GM20000 (cell line): ENCODE measurements at regions not wholly inside any gene's neighbourhood (a gene's known extent, or its start where the extent isn't known, plus 50 kb on each side); places are given as distances from the start of the nearest gene placed in this dataset.

Experiments used
- DNase-seq: peaks from one replicate; pipeline ENCODE4 v3.0.0; 2012; ENCODE audit warnings: low spot score
- TF ChIP-seq, protein P1 (sequence below): IDR thresholded peaks from 2 replicates; pipeline ENCODE4 v1.5.1; 2012; ENCODE audit warnings: mild to moderate bottlenecking, control low read depth; ENCODE audit errors: extremely low read depth, missing control alignments

GRCh38 chr17:56690441-56691291, 97.2 kb downstream of the NOG start:
- TF ChIP-seq, protein P1, sequence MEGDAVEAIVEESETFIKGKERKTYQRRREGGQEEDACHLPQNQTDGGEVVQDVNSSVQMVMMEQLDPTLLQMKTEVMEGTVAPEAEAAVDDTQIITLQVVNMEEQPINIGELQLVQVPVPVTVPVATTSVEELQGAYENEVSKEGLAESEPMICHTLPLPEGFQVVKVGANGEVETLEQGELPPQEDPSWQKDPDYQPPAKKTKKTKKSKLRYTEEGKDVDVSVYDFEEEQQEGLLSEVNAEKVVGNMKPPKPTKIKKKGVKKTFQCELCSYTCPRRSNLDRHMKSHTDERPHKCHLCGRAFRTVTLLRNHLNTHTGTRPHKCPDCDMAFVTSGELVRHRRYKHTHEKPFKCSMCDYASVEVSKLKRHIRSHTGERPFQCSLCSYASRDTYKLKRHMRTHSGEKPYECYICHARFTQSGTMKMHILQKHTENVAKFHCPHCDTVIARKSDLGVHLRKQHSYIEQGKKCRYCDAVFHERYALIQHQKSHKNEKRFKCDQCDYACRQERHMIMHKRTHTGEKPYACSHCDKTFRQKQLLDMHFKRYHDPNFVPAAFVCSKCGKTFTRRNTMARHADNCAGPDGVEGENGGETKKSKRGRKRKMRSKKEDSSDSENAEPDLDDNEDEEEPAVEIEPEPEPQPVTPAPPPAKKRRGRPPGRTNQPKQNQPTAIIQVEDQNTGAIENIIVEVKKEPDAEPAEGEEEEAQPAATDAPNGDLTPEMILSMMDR, result no peak
- DNase-seq, result no peak

DNA sequence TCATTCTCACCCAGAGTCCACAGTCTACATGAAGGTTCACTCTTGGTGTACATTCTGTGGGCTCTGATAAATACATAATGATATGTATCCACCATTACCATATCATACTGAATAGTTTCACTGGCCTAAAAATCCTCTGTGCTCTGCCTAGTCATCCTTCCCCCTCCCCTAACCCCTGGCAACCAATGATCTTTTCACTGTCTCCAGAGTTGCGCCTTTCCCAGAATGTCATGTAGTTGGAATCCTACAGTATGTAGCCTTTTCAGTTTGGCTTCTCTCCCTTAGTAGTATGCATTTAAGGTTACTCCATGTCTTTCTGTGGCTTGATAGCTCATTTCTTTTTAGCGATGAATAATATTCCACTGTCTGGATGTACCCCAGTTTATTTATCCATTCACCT, 101.3 kb downstream of the NOG start:
- DNase-seq, result no peak
- TF ChIP-seq, protein P1, result no peak

DNA sequence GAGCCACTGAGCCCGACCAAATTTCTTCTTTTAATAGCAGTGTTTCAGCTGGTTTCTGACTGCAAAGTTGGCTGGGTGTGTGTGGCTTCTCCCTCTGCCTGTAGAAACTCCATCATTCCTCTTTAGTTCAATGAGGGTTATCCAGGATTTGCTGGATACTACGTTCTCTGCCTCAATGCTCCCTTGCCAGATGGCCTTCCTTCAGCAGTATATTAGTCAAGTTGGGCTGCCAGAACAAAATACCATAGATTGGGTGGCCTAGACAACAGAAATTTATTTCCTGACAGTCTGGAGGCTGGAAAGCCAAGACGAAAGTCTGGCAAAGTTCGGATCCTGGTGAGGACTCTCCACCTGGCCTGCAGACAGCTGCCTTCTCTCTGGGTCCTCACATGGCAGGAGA, 103.7 kb downstream of the NOG start:
- TF ChIP-seq, protein P1, result no peak
- no peak for DNase-seq

- TF ChIP-seq, protein P1, result no peak
- DNase-seq, result no peak
Measured at GRCh38 chr17:56699186-56699894, 105.8 kb downstream of the NOG start.

DNA sequence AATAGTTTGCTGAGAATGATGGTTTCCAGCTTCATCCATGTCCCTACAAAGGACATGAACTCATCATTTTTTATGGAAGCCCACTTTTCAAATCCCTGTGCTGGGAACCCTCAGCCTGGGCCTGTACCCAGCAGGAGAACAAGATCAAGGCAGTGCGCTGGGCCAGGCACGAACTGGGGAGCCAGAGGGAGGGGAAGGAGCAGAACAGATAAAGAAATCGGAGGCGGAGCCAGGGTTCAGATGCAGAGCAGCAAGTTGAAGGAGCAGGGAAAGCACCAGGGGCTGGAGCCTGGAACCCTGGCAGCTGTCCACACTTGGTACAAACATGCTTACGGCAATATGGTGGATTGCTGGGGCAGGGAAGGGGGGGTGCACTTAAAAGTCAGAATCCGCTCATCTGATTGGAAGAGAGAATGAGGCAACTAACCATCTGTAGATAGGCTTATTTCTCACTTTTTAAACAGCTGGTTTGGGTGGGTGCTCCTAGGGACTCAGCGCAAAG, 107.5 kb downstream of the NOG start:
- DNase-seq, result no peak
- TF ChIP-seq, protein P1, result no peak

DNA sequence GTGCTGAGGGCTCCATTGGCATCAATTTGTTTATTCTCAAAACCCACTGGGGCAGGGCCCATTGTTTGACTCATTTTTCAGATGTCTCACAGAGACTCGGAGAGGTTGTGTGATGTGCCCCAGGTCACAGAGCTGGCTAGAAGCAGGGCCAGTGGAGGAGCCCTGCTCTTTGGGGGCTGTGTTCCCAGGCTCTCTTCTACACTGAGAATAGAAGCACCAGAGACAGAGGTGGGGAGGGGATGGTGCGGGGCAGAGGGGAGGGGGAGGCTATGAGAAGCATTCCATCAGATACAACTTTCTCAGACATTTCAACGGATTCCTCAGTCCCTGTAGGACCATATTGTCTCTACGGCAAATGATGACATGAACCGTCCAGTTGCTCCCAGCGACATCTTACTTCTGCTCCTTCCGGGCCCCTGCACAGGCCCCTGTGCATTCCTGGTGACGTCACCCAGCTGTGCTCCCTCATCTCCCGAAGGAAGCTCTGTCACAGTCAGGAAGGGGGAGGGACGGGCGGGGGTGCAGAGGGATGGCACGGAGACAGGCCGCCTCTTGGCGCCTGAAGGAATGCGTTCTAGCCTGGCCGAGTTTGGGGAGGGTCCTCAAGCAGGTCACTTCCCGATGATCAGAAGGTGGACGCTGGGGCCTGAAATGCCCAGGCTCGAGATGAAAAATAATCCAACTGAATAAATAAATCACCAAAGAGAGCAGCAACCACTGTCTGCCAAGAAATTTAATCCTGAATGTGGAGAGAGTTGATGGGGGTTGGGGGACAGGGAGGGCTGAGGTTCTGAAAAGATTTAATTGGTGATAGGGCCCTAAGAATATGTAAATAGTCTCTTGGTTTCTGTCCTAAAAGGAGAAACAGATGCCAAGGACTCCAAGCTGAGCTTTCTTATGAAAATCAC, 114.1 kb downstream of the NOG start:
- DNase-seq, result no peak
- TF ChIP-seq, protein P1, result no peak
